CD14-positive monocyte (primary cell): ENCODE measurements at regions not wholly inside any gene's neighbourhood (a gene's known extent, or its start where the extent isn't known, plus 50 kb on each side); places are given as distances from the start of the nearest gene placed in this dataset.

Source experiments
- DNase-seq, 3 donors: peaks; one replicate each; pipeline ENCODE4 v3.0.0-alpha.2; 2011 to 2022
- H2AFZ ChIP-seq: 2 replicates; pipeline ENCODE4 v1.6.0; 2012; ENCODE audit warnings: mild to moderate bottlenecking, low read depth, low read length, inconsistent platforms; ENCODE audit not compliant: insufficient read depth, poor library complexity, severe bottlenecking
- H3K27ac ChIP-seq, 2 donors: 1 replicate in 1 of 2; 2 replicates in 1 of 2; pipeline ENCODE4 v1.5.1; 2012 to 2013; ENCODE audit warnings: low read length in 2 of 2, control low read depth in 1 of 2, inconsistent platforms in 1 of 2, low read depth in 1 of 2, mild to moderate bottlenecking in 1 of 2
- H3K27me3 ChIP-seq, 2 donors: one replicate each; pipeline versions ENCODE4 v1.6.0 to v1.6.1; 2011 to 2013; ENCODE audit warnings: low read length in 2 of 2; ENCODE audit not compliant: control insufficient read depth in 2 of 2, insufficient read depth in 2 of 2
- H3K36me3 ChIP-seq, 2 donors: replicated peaks in 1 of 2; 1 replicate in 1 of 2; 2 replicates in 1 of 2; pipeline versions ENCODE4 v1.5.1 to v1.6.1; 2012 to 2013; ENCODE audit warnings: low read length in 2 of 2, control low read depth in 1 of 2, inconsistent platforms in 1 of 2, mild to moderate bottlenecking in 1 of 2; ENCODE audit not compliant: insufficient read depth in 2 of 2, control insufficient read depth in 1 of 2
- H3K4me1 ChIP-seq, 2 donors: 1 replicate in 1 of 2; 2 replicates in 1 of 2; pipeline versions ENCODE4 v1.5.1 to v1.6.1; 2012 to 2013; ENCODE audit warnings: low read length in 2 of 2, control low read depth in 1 of 2, inconsistent platforms in 1 of 2, mild to moderate bottlenecking in 1 of 2, moderate library complexity in 1 of 2; ENCODE audit not compliant: insufficient read depth in 2 of 2, control insufficient read depth in 1 of 2
- H3K4me2 ChIP-seq: replicated peaks from 2 replicates; pipeline ENCODE3; 2012; ENCODE audit warnings: low read length, moderate library complexity, mild to moderate bottlenecking; ENCODE audit not compliant: poor library complexity, severe bottlenecking; ENCODE audit errors: extremely low read depth
- H3K4me3 ChIP-seq, 3 experiments: fragments of 200-600 bp in 1 of 3; sonication (generic) in 1 of 3; replicated peaks in 1 of 3; 1 replicate in 2 of 3; 2 replicates in 1 of 3; pipeline ENCODE4 v1.5.1; 2011 to 2013; ENCODE audit warnings: low read length in 3 of 3, mild to moderate bottlenecking in 3 of 3, control low read depth in 2 of 3, low read depth in 2 of 3, inconsistent platforms in 1 of 3, moderate library complexity in 1 of 3
- H3K79me2 ChIP-seq: 2 replicates; pipeline ENCODE4 v1.6.0; 2012; ENCODE audit warnings: mild to moderate bottlenecking, control low read depth, inconsistent platforms, low read length, moderate library complexity; ENCODE audit not compliant: insufficient read depth
- H3K9ac ChIP-seq: 2 replicates; pipeline ENCODE4 v1.6.0; 2017; ENCODE audit warnings: low read length, mild to moderate bottlenecking; ENCODE audit not compliant: insufficient read depth, poor library complexity, severe bottlenecking
- H3K9me3 ChIP-seq, 2 donors: replicated peaks in 1 of 2; 1 replicate in 1 of 2; 2 replicates in 1 of 2; pipeline versions ENCODE4 v1.5.1 to v1.6.1; 2012 to 2013; ENCODE audit warnings: low read length in 2 of 2, control low read depth in 1 of 2; ENCODE audit not compliant: control insufficient read depth in 1 of 2, insufficient read depth in 1 of 2
- H4K20me1 ChIP-seq: 2 replicates; pipeline ENCODE4 v1.6.0; 2012; ENCODE audit warnings: mild to moderate bottlenecking, low read length, control low read depth, moderate library complexity; ENCODE audit not compliant: insufficient read depth
- H3K27ac Mint-ChIP-seq, 7 donors: one replicate each; pipeline ENCODE4 v1.8.0; 2020; ENCODE audit warnings: mild to moderate bottlenecking in 7 of 7, mixed read lengths in 7 of 7, moderate library complexity in 6 of 7, inconsistent platforms in 2 of 7
- H3K27me3 Mint-ChIP-seq, 3 donors: one replicate each; pipeline ENCODE4 v1.8.0; 2021 to 2022; ENCODE audit warnings: low read depth in 3 of 3, mild to moderate bottlenecking in 3 of 3, mixed read lengths in 3 of 3, moderate library complexity in 3 of 3, inconsistent platforms in 1 of 3
- H3K36me3 Mint-ChIP-seq, 2 donors: one replicate each; pipeline ENCODE4 v1.8.0; 2020; ENCODE audit warnings: mixed read lengths in 2 of 2, inconsistent platforms in 1 of 2, mild to moderate bottlenecking in 1 of 2
- H3K4me1 Mint-ChIP-seq: one replicate; pipeline ENCODE4 v1.8.0; 2020; ENCODE audit warnings: mild to moderate bottlenecking, mixed read lengths
- H3K4me3 Mint-ChIP-seq, 2 donors: one replicate each; pipeline ENCODE4 v1.8.0; 2020; ENCODE audit warnings: mild to moderate bottlenecking in 2 of 2, mixed read lengths in 2 of 2, moderate library complexity in 1 of 2
- H3K9me3 Mint-ChIP-seq, 7 donors: one replicate each; pipeline ENCODE4 v1.8.0; 2020 to 2022; ENCODE audit warnings: mixed read lengths in 7 of 7, mild to moderate bottlenecking in 6 of 7, moderate library complexity in 6 of 7, inconsistent platforms in 2 of 7
- CTCF ChIP-seq: fragments of 200-600 bp; IDR thresholded peaks from one replicate; pipeline ENCODE4 v1.8.0; 2022; ENCODE audit warnings: antibody characterized with exemption, mild to moderate bottlenecking
- WGBS: methylation state at CpG from one replicate; pipeline ENCODE4 v1.1.5; 2013; ENCODE audit warnings: missing lambda C conversion rate; ENCODE audit not compliant: insufficient coverage; 5-methylcytosine and 5-hydroxymethylcytosine counted together
- intact Hi-C, 2 donors: fragments of 100-400 bp; cut with micrococcal nuclease; formaldehyde crosslinking; loops; one replicate each; pipeline versions ENCODE4 v1.15.0 to v1.15.1; 2023

GRCh38 chr20:7773511-7773910 is 166.7 kb downstream of the HAO1 start:
- no peaks in the 10 kb centered on the region for H3K36me3 ChIP-seq
- no peak overlapping the region for H3K9ac ChIP-seq
- no peak overlapping the region for H2AFZ ChIP-seq
- no peak overlapping the region for H3K4me3 ChIP-seq
- TF ChIP-seq CTCF: no peak
- H3K4me3 Mint-ChIP-seq: no peak overlapping the region
- no peaks in the 10 kb centered on the region for H4K20me1 ChIP-seq
- peaks cover 0 to 2% (median 0%) of the 10 kb centered on the region in 3 donors for H3K27me3 Mint-ChIP-seq
- no peaks in the 10 kb centered on the region for H3K4me1 Mint-ChIP-seq
- DNase-seq: no peak
- no peaks in the 10 kb centered on the region for H3K79me2 ChIP-seq
- H3K4me2 ChIP-seq: no peak overlapping the region
- WGBS: 100% methylated on average over 1 of the region's 2 CpGs
- no peaks in the 10 kb centered on the region for H3K36me3 Mint-ChIP-seq
- H3K27ac Mint-ChIP-seq: no peak overlapping the region
- peaks cover 0 to 5% of the 10 kb centered on the region in 2 donors for H3K9me3 ChIP-seq
- H3K27me3 ChIP-seq: no peaks in the 10 kb centered on the region
- H3K9me3 Mint-ChIP-seq: peaks cover 0 to 10% (median 0%) of the 10 kb centered on the region in 7 donors
- intact Hi-C loops: no loop called here
- no peak overlapping the region for H3K27ac ChIP-seq
- no peaks in the 10 kb centered on the region for H3K4me1 ChIP-seq

- no peak overlapping the region for H3K27ac Mint-ChIP-seq
- no peaks in the 10 kb centered on the region for H3K27me3 ChIP-seq
- no peak for DNase-seq
- H3K9me3 Mint-ChIP-seq: peaks cover 0 to 13% (median 0%) of the 10 kb centered on the region in 7 donors
- H3K27me3 Mint-ChIP-seq: peaks cover 0 to 2% (median 0%) of the 10 kb centered on the region in 3 donors
- TF ChIP-seq CTCF: no peak
- no peaks in the 10 kb centered on the region for H3K79me2 ChIP-seq
- peaks cover 0 to 5% of the 10 kb centered on the region in 2 donors for H3K9me3 ChIP-seq
- no peak overlapping the region for H3K27ac ChIP-seq
- intact Hi-C loops: no loop called here
- no peak overlapping the region for H3K4me3 Mint-ChIP-seq
- no peaks in the 10 kb centered on the region for H3K4me1 Mint-ChIP-seq
- H3K4me3 ChIP-seq: no peak overlapping the region
- H3K36me3 Mint-ChIP-seq: no peaks in the 10 kb centered on the region
- H3K36me3 ChIP-seq: no peaks in the 10 kb centered on the region
- no peak overlapping the region for H2AFZ ChIP-seq
- H3K4me2 ChIP-seq: no peak overlapping the region
- H4K20me1 ChIP-seq: no peaks in the 10 kb centered on the region
- H3K9ac ChIP-seq: no peak overlapping the region
- 63% methylated on average over 1 of the region's 2 CpGs for whole genome bisulfite sequencing
- H3K4me1 ChIP-seq: no peaks in the 10 kb centered on the region
Measured at GRCh38 chr20:7775072-7775471, 165.2 kb downstream of the HAO1 start.
